GM12874 (cell line): ENCODE measurements at regions not wholly inside any gene's neighbourhood (a gene's known extent, or its start where the extent isn't known, plus 50 kb on each side); places are given as distances from the start of the nearest gene placed in this dataset.

Experiments
- TF ChIP-seq, protein P1 (sequence below): IDR thresholded peaks from 2 replicates; pipeline ENCODE4 v1.5.1; 2011; ENCODE audit warnings: low read depth, mild to moderate bottlenecking, control low read depth, low read length, moderate library complexity; ENCODE audit not compliant: insufficient read depth

DNA sequence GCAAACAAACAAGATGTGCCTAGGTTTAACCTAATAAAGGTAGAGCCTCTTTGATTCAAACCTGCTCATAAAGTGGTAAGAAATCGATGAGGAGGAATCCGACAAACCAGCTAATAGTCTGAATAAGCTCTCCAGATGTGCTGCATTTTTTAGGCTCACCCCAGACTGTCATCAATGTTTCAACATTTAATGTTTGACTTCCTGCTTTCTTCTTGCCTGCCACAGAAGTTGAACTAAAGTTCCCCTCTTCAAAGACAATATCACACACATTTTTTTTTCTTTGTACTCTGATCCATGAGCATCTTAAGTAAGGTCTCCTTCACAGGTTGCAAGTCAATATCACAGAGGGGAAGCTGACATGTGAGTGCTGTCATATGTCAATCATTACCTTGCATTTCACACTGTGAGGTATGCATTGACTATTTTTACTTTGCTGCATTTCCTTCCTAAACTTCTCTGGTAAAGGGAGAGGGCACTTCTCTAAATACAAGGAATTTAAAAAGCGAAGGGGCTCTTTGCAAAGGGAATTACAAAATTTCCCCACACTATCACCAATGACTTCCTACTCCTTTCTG lies 172.3 kb upstream of the MCTP2 start:
- TF ChIP-seq, protein P1, sequence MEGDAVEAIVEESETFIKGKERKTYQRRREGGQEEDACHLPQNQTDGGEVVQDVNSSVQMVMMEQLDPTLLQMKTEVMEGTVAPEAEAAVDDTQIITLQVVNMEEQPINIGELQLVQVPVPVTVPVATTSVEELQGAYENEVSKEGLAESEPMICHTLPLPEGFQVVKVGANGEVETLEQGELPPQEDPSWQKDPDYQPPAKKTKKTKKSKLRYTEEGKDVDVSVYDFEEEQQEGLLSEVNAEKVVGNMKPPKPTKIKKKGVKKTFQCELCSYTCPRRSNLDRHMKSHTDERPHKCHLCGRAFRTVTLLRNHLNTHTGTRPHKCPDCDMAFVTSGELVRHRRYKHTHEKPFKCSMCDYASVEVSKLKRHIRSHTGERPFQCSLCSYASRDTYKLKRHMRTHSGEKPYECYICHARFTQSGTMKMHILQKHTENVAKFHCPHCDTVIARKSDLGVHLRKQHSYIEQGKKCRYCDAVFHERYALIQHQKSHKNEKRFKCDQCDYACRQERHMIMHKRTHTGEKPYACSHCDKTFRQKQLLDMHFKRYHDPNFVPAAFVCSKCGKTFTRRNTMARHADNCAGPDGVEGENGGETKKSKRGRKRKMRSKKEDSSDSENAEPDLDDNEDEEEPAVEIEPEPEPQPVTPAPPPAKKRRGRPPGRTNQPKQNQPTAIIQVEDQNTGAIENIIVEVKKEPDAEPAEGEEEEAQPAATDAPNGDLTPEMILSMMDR, result no peak

DNA sequence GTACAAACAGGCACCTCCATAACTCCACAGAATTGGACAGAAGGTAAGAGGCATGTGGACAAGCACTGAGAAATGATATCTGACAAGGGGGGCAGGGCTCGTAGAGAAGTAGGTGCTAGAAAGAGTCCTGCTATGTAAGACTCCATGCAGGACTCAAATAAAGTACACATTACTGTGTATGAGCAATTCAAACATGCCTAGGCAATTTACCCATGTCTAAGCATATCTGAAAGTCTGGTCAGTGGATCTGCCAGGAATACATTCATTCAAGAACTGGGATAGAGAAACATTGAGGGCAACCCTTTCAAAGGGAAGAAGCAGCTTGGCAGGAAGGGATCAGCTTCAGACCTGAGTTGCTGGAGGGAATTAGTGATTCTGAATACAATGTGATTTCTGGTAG lies 174.1 kb upstream of the MCTP2 start:
- TF ChIP-seq, protein P1, result no peak

DNA sequence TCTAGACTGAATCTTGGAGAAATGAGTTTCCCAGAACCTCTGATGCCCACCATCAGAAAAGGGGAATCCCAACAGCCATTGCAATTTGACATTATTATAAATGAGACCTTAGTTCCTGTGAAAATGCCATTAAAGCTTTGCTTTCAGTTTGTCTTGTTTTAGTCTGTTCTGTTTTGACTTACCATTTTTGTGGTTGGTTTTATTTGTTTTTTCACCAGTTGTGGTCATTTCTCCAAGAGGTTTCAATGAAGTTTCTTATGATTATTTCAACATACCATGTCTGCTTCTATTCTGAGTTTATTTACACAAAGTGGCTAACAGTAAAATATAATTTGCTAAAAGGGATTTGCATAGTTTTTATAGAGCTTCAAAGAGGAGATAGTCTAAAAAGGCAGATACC lies 175.0 kb upstream of the MCTP2 start:
- TF ChIP-seq, protein P1, result no peak

DNA sequence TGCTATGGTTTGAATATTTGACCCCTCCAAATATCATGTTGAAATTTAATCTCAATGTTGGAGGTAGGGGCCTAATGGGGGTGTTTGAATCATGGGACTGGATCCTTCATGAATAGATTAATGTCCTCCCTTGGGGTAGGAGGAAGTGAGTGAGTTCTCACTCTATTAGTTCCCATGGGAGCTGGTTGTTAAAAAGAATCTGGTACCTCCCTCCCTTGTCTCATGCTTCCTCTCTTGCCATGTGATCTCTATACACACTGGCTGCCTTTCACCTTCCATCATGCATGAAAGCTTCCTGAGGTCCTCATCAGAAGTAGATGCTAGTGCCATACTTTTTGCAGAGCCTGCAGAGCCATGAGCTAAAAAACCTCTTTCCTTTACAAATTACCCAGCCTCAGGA lies 177.7 kb upstream of the MCTP2 start:
- TF ChIP-seq, protein P1, result no peak

DNA sequence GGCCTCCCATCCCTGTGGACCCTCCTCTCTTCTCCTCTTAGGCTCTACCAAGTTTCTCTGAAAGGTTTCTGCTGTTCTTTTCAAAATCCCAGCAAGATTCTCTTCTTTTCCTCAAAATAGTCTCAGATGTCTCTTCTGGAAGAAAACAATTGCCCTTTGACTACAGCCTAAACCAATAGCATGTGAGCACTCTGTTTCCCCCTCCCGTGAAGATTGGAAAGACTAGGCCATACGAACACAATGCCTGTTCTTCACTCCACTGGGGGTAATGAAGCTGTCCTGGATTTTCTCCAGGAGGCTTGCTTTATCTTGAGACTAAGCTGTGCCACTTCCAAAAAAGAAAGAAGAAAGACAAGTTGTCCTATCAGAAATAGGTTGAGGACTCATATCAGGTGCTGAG lies 178.7 kb upstream of the MCTP2 start:
- TF ChIP-seq, protein P1, result no peak

DNA sequence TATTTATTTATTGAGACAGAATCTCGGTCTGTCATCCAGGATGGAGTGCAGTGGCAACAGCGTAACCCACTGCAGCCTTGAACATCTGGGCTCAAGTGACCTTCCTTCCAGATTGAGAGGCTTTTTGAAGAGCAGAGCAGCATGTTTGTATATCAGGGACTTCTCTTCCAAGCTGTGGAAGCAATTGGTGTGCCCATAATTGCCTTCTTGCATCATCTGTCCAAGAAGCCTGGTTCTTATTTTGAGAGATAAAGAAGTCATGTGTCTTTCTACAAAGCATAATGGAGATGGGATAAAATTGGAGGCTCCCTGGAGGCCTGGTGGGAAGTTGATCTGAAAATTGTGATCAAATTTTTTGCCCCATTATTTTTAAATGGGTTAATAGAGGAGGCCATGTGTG lies 183.8 kb upstream of the MCTP2 start:
- TF ChIP-seq, protein P1, result no peak

DNA sequence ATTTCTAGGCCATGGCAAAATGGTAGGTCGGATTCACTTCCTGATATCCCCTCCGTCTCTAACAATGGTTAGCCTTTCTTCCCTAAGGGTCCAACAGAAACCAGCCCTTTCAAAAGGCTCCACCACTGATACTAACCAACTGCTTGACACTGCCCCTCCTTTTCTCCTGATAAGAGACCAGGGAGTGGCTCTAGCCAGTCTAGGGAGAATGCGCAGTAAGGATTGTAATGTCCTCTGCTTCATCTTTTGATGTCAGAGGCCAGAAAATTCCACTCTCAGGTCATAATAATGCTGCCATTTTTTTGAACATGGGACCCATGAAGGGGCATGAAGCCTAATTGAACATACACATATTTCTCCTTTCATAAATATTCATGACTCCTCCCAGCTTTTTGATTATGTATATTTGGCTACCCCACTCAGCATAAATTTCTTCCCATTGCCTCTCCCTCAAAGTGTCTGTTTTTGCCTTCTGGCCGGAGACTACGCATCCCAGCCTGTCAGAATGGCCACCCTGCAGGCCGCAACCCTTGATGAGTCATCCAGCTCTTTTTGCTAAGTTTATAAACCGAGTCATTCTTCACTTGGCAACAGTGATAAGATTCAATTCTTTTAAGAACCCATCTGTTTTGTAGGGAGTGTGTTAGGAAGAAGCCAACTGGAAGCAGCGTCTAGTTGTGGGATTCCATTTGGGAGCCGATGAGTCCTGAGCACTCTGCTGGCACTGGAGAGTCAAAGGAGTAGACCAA lies 189.0 kb upstream of the MCTP2 start:
- TF ChIP-seq, protein P1, result no peak
